ENCODE measurements at regions not wholly inside any gene's neighbourhood (a gene's known extent, or its start where the extent isn't known, plus 50 kb on each side); places are given as distances from the start of the nearest gene placed in this dataset.
"Not testable (repeated sequence)": the region's sequence is repeated elsewhere in the genome, so short reads cannot be mapped to it uniquely, and the experiment has no call there.

DNA sequence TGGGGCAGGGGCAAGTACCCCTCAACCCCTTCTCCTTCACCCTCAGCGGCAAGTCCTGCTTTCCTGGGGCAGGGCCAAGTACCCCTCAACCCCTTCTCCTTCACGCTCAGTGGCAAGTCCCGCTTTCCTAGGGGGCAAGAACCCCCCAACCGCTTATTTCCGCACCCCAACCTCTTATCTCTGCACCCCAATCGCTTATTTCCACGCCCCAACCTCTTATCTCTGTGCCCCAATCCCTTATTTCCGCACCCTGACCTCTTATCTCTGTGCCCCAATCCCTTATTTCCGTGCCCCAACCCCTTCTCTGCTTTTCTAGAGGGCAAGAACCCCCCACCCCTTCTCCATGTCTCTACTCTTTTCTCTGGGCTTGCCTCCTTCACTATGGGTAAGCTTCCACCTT, 109.2 kb upstream of the PELI1 start:
- not testable (repeated sequence) for TF ChIP-seq POLR2A (IDR thresholded peaks at IDR 0.05)
- TF ChIP-seq, protein P1, sequence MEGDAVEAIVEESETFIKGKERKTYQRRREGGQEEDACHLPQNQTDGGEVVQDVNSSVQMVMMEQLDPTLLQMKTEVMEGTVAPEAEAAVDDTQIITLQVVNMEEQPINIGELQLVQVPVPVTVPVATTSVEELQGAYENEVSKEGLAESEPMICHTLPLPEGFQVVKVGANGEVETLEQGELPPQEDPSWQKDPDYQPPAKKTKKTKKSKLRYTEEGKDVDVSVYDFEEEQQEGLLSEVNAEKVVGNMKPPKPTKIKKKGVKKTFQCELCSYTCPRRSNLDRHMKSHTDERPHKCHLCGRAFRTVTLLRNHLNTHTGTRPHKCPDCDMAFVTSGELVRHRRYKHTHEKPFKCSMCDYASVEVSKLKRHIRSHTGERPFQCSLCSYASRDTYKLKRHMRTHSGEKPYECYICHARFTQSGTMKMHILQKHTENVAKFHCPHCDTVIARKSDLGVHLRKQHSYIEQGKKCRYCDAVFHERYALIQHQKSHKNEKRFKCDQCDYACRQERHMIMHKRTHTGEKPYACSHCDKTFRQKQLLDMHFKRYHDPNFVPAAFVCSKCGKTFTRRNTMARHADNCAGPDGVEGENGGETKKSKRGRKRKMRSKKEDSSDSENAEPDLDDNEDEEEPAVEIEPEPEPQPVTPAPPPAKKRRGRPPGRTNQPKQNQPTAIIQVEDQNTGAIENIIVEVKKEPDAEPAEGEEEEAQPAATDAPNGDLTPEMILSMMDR (IDR thresholded peaks at IDR 0.05): not testable (repeated sequence)
